Neuronal stem cell (in vitro differentiated cells): ENCODE measurements at regions not wholly inside any gene's neighbourhood (a gene's known extent, or its start where the extent isn't known, plus 50 kb on each side); places are given as distances from the start of the nearest gene placed in this dataset.

Experiments used
- DNase-seq: peaks from one replicate; pipeline ENCODE4 v3.0.0-alpha.2; 2013; ENCODE audit warnings: low spot score
- H2AFZ ChIP-seq: one replicate; pipeline ENCODE4 v1.6.1; 2013; ENCODE audit warnings: mild to moderate bottlenecking, low read length, inconsistent platforms
- H2AK5ac ChIP-seq: 2 replicates; pipeline ENCODE4 v1.6.1; 2013; ENCODE audit warnings: low read depth, mild to moderate bottlenecking, inconsistent platforms, low read length, moderate library complexity, mixed read lengths
- H2BK120ac ChIP-seq: 2 replicates; pipeline ENCODE4 v1.6.1; 2013; ENCODE audit warnings: low read depth, mild to moderate bottlenecking, inconsistent platforms, low read length, moderate library complexity, mixed read lengths
- H2BK12ac ChIP-seq: one replicate; pipeline ENCODE4 v1.6.1; 2013; ENCODE audit warnings: low read length, inconsistent platforms
- H2BK15ac ChIP-seq: 2 replicates; pipeline ENCODE4 v1.6.1; 2013; ENCODE audit warnings: mild to moderate bottlenecking, low read length, inconsistent platforms, mixed read lengths
- H2BK5ac ChIP-seq: one replicate; pipeline ENCODE4 v1.6.1; 2013; ENCODE audit warnings: inconsistent platforms, mild to moderate bottlenecking, low read length, moderate library complexity
- H3K14ac ChIP-seq: one replicate; pipeline ENCODE4 v1.6.1; 2013; ENCODE audit warnings: low read length, inconsistent platforms
- H3K18ac ChIP-seq: 2 replicates; pipeline ENCODE4 v1.6.1; 2013; ENCODE audit warnings: low read length, inconsistent platforms
- H3K23ac ChIP-seq: 2 replicates; pipeline ENCODE4 v1.6.1; 2013; ENCODE audit warnings: low read depth, mild to moderate bottlenecking, mixed read lengths, low read length, inconsistent platforms; ENCODE audit not compliant: poor library complexity
- H3K27ac ChIP-seq: replicated peaks from 3 replicates; pipeline ENCODE4 v1.5.1; 2013; ENCODE audit warnings: low read length, inconsistent platforms
- H3K27me3 ChIP-seq, 3 experiments: 2 replicates each; pipeline ENCODE4 v1.6.1; 2013; ENCODE audit warnings: low read length in 3 of 3, mild to moderate bottlenecking in 2 of 3, inconsistent platforms in 1 of 3, low read depth in 1 of 3, mixed read lengths in 1 of 3, moderate library complexity in 1 of 3; ENCODE audit not compliant: control insufficient read depth in 3 of 3, insufficient read depth in 3 of 3
- H3K36me3 ChIP-seq, 2 donors: replicated peaks in 1 of 2; 2 replicates each; pipeline ENCODE4 v1.6.1; 2013; ENCODE audit warnings: low read length in 2 of 2; ENCODE audit not compliant: control insufficient read depth in 2 of 2, insufficient read depth in 2 of 2
- H3K4ac ChIP-seq: 2 replicates; pipeline ENCODE4 v1.6.1; 2013; ENCODE audit warnings: inconsistent platforms, mild to moderate bottlenecking, low read length, moderate library complexity
- H3K4me1 ChIP-seq, 2 donors: 1 replicate in 1 of 2; 2 replicates in 1 of 2; pipeline ENCODE4 v1.6.1; 2013; ENCODE audit warnings: low read length in 2 of 2, low read depth in 1 of 2; ENCODE audit not compliant: control insufficient read depth in 2 of 2, insufficient read depth in 1 of 2
- H3K4me2 ChIP-seq: one replicate; pipeline ENCODE4 v1.6.1; 2013; ENCODE audit warnings: mild to moderate bottlenecking, low read length, inconsistent platforms; ENCODE audit not compliant: insufficient read depth, poor library complexity, severe bottlenecking
- H3K4me3 ChIP-seq, 2 donors: 2 replicates each; pipeline ENCODE4 v1.5.1; 2013; ENCODE audit warnings: low read length in 2 of 2, mild to moderate bottlenecking in 2 of 2, inconsistent platforms in 1 of 2, moderate library complexity in 1 of 2
- H3K79me1 ChIP-seq: one replicate; pipeline ENCODE4 v1.6.1; 2013; ENCODE audit warnings: low read depth, mild to moderate bottlenecking, inconsistent platforms, low read length, moderate library complexity
- H3K9ac ChIP-seq: one replicate; pipeline ENCODE4 v1.6.1; 2013; ENCODE audit warnings: mild to moderate bottlenecking, low read depth, low read length, inconsistent platforms; ENCODE audit not compliant: poor library complexity
- H3K9me3 ChIP-seq, 2 donors: replicated peaks in 1 of 2; 2 replicates each; pipeline versions ENCODE3 to v1.6.1; 2013; ENCODE audit warnings: low read length in 2 of 2, mild to moderate bottlenecking in 2 of 2, inconsistent platforms in 1 of 2, low read depth in 1 of 2, mixed read lengths in 1 of 2, moderate library complexity in 1 of 2; ENCODE audit not compliant: control insufficient read depth in 2 of 2, insufficient read depth in 1 of 2
- H4K8ac ChIP-seq: one replicate; pipeline ENCODE4 v1.6.1; 2013; ENCODE audit warnings: low read depth, mild to moderate bottlenecking, inconsistent platforms, low read length, moderate library complexity
- H4K91ac ChIP-seq: one replicate; pipeline ENCODE4 v1.6.1; 2013; ENCODE audit warnings: low read length, low read depth, mild to moderate bottlenecking, inconsistent platforms; ENCODE audit not compliant: poor library complexity
- WGBS, 2 donors: extraction: QIAGEN DNeasy Blood & Tissue Kit; methylation state at CpG; one replicate each; pipeline ENCODE4 v1.1.7; 2013; ENCODE audit warnings: missing lambda C conversion rate in 2 of 2, mixed read lengths in 1 of 2; ENCODE audit not compliant: insufficient read length in 2 of 2, insufficient replicate concordance in 1 of 2; ENCODE audit errors: extremely low coverage in 2 of 2; 5-methylcytosine and 5-hydroxymethylcytosine counted together

- Histone ChIP-seq H2AK5ac (no peak overlapping the region), H2AFZ (no peak overlapping the region), H2BK15ac (no peak overlapping the region), H4K8ac (no peak overlapping the region), H3K4me2 (no peak overlapping the region), H3K27me3 (no peaks in the 10 kb centered on the region), H3K4me3 (no peak overlapping the region), H3K14ac (no peak overlapping the region), H3K79me1 (no peaks in the 10 kb centered on the region), H3K23ac (no peak overlapping the region), H2BK12ac (no peak overlapping the region), H3K18ac (no peak overlapping the region), H3K9me3 (no peaks in the 10 kb centered on the region), H3K9ac (no peak overlapping the region), H3K27ac (no peak overlapping the region), H4K91ac (no peak overlapping the region), H3K36me3 (no peaks in the 10 kb centered on the region), H3K4me1 (no peaks in the 10 kb centered on the region), H2BK120ac (no peak overlapping the region), H2BK5ac (no peak overlapping the region), H3K4ac (no peak overlapping the region)
- no peak for DNase-seq
- WGBS, 2 donors: no CpG with 5 or more reads among the region's 2 CpGs
Observed at GRCh38 chr1:195047772-195048171, 1560.5 kb downstream of the KCNT2 start.

- DNase-seq: no peak
- Histone ChIP-seq H2AK5ac (no peak overlapping the region), H3K23ac (no peak overlapping the region), H3K9ac (no peak overlapping the region), H2BK15ac (no peak overlapping the region), H4K91ac (no peak overlapping the region), H3K79me1 (no peaks in the 10 kb centered on the region), H3K4me2 (no peak overlapping the region), H3K9me3 (no peaks in the 10 kb centered on the region), H2AFZ (no peak overlapping the region), H3K18ac (no peak overlapping the region), H3K36me3 (no peaks in the 10 kb centered on the region), H3K27ac (no peak overlapping the region), H3K4me1 (no peaks in the 10 kb centered on the region), H3K4me3 (no peak overlapping the region), H3K27me3 (no peaks in the 10 kb centered on the region), H4K8ac (no peak overlapping the region), H2BK5ac (no peak overlapping the region), H3K4ac (no peak overlapping the region), H3K14ac (no peak overlapping the region), H2BK12ac (no peak overlapping the region), H2BK120ac (no peak overlapping the region)
- no CpG with 5 or more reads among the region's 2 CpGs for WGBS, 2 donors
Observed at GRCh38 chr1:195045072-195045471, 1563.2 kb downstream of the KCNT2 start.

GRCh38 chr1:195030793-195031192, 1577.4 kb downstream of the KCNT2 start:
- H3K9me3 ChIP-seq: no peaks in the 10 kb centered on the region
- H3K27me3 ChIP-seq: no peaks in the 10 kb centered on the region
- peak overlapping the region in 1 of 2 donors; percentile 57 for H3K4me3 ChIP-seq
- no peaks in the 10 kb centered on the region for H3K4me1 ChIP-seq
- DNase-seq: no peak
- no peak overlapping the region for H3K27ac ChIP-seq
- no peaks in the 10 kb centered on the region for H3K36me3 ChIP-seq
- no peak overlapping the region for H3K4ac ChIP-seq
- H3K9ac ChIP-seq: no peak overlapping the region
- no peaks in the 10 kb centered on the region for H3K79me1 ChIP-seq
- peak overlapping the region; percentile 71 for H3K14ac ChIP-seq
- no peak overlapping the region for H4K8ac ChIP-seq
- peak overlapping the region; percentile 80 for H3K18ac ChIP-seq
- H3K23ac ChIP-seq: no peak overlapping the region
- no peak overlapping the region for H2BK15ac ChIP-seq
- H2BK120ac ChIP-seq: no peak overlapping the region
- H2AFZ ChIP-seq: no peak overlapping the region
- H3K4me2 ChIP-seq: no peak overlapping the region
- no peak overlapping the region for H2AK5ac ChIP-seq
- H2BK12ac ChIP-seq: no peak overlapping the region
- H2BK5ac ChIP-seq: no peak overlapping the region
- no CpG with 5 or more reads among the region's 5 CpGs for WGBS, 2 donors
- H4K91ac ChIP-seq: no peak overlapping the region

- Histone ChIP-seq H3K18ac (no peak overlapping the region), H3K27ac (no peak overlapping the region), H2BK15ac (no peak overlapping the region), H3K4me3 (no peak overlapping the region), H3K9me3 (no peaks in the 10 kb centered on the region), H3K4me1 (no peaks in the 10 kb centered on the region), H2AFZ (no peak overlapping the region), H3K23ac (no peak overlapping the region), H3K4ac (no peak overlapping the region), H3K9ac (no peak overlapping the region), H3K27me3 (no peaks in the 10 kb centered on the region), H2AK5ac (no peak overlapping the region), H2BK5ac (no peak overlapping the region), H4K91ac (no peak overlapping the region), H2BK120ac (no peak overlapping the region), H4K8ac (no peak overlapping the region), H3K79me1 (no peaks in the 10 kb centered on the region), H3K36me3 (no peaks in the 10 kb centered on the region), H2BK12ac (no peak overlapping the region), H3K14ac (no peak overlapping the region), H3K4me2 (no peak overlapping the region)
- WGBS, 2 donors: no CpG with 5 or more reads among the region's 6 CpGs
- DNase-seq: no peak
Observed at GRCh38 chr1:195026792-195027191, 1581.4 kb downstream of the KCNT2 start.
